GM12878 (cell line): ENCODE measurements at regions not wholly inside any gene's neighbourhood (a gene's known extent, or its start where the extent isn't known, plus 50 kb on each side); places are given as distances from the start of the nearest gene placed in this dataset.

ENCODE experiments used
- ATAC-seq: fragments of 200-7000 bp; cut with Tn5 transposase; 3 replicates; pipeline ENCODE4 v1.9.1; 2020; ENCODE audit warnings: mild to moderate bottlenecking, moderate library complexity
- BruUV-seq: library from RNA; stranded (reverse); fragments of 400-500 nt; replicated peaks from 2 replicates; lab custom pipeline; 2021; lab: Mats Ljungman, UMichigan
- CTCF ChIA-PET: fragments of 300-600 bp; sonication (Branson Sonifier 250); formaldehyde crosslinking; extraction: SDS; loops from one replicate; lab custom pipeline; 2021; ENCODE audit warnings: inconsistent platforms; lab: Yijun Ruan, JAX
- POLR2A ChIA-PET: fragments of 350-600 bp; formaldehyde crosslinking; extraction: SDS; loops from one replicate; lab custom pipeline; 2021; ENCODE audit warnings: inconsistent platforms; lab: Charles Lee
- RAD21 ChIA-PET: fragments of 300-600 bp; sonication (Branson Sonifier 250); formaldehyde crosslinking; loops from one replicate; lab custom pipeline; 2023; ENCODE audit warnings: antibody characterized with exemption; ENCODE audit not compliant: unreplicated experiment; lab: Charles Lee
- SMC1A ChIA-PET: fragments of 300-600 bp; sonication (Branson Sonifier 250); formaldehyde crosslinking; loops from one replicate; lab custom pipeline; 2023; ENCODE audit not compliant: unreplicated experiment, uncharacterized antibody; lab: Charles Lee
- DNase-seq: peaks from one replicate; pipeline ENCODE4 v3.0.0-alpha.2; 2011; ENCODE audit warnings: low read depth, low spot score
- FAIRE-seq: peaks from 3 replicates; lab custom pipeline; 2011; peaks lifted over from hg19 to GRCh38; lab: Jason Lieb, UNC
- H2AFZ ChIP-seq: 2 replicates; pipeline ENCODE4 v1.6.0; 2011; ENCODE audit warnings: low read depth, low read length, control low read depth; ENCODE audit not compliant: control insufficient read depth
- H3K27ac ChIP-seq: 2 replicates; pipeline ENCODE4 v1.5.1; 2011; ENCODE audit warnings: control low read depth; ENCODE audit not compliant: control insufficient read depth, insufficient read depth
- H3K27me3 ChIP-seq, 2 experiments: replicated peaks in 1 of 2; 2 replicates each; pipeline versions ENCODE4 v1.6.0 to v1.6.1; 2011; ENCODE audit warnings: low read length in 1 of 2; ENCODE audit not compliant: control insufficient read depth in 2 of 2, insufficient read depth in 2 of 2
- H3K36me3 ChIP-seq, 2 experiments: 2 replicates each; pipeline ENCODE4 v1.5.1; 2011; ENCODE audit warnings: low read length in 1 of 2; ENCODE audit not compliant: control insufficient read depth in 2 of 2, insufficient read depth in 2 of 2
- H3K4me1 ChIP-seq: 2 replicates; pipeline ENCODE4 v1.6.1; 2011; ENCODE audit warnings: mild to moderate bottlenecking, low read length, moderate library complexity, mixed read lengths; ENCODE audit not compliant: control insufficient read depth, insufficient read depth
- H3K4me2 ChIP-seq: 2 replicates; pipeline ENCODE4 v1.6.0; 2011; ENCODE audit warnings: control low read depth; ENCODE audit not compliant: control insufficient read depth, insufficient read depth
- H3K4me3 ChIP-seq: fragments of 200-600 bp; sonication (generic); 2 replicates; pipeline ENCODE4 v1.5.1; 2016
- H3K79me2 ChIP-seq: 2 replicates; pipeline ENCODE4 v1.6.0; 2011; ENCODE audit warnings: low read length; ENCODE audit not compliant: control insufficient read depth, insufficient read depth
- H3K9ac ChIP-seq: 2 replicates; pipeline ENCODE4 v1.8.0; 2011; ENCODE audit warnings: low read length, control low read depth, mixed read lengths; ENCODE audit not compliant: control insufficient read depth, insufficient read depth
- H3K9me3 ChIP-seq: replicated peaks from 3 replicates; pipeline ENCODE4 v1.5.1; 2011; ENCODE audit warnings: mild to moderate bottlenecking, low read length; ENCODE audit not compliant: control insufficient read depth, insufficient read depth
- H4K20me1 ChIP-seq: 2 replicates; pipeline ENCODE4 v1.6.0; 2011; ENCODE audit not compliant: control insufficient read depth, insufficient read depth
- CHD2 ChIP-seq: IDR thresholded peaks from 2 replicates; pipeline ENCODE4 v1.6.1; 2011; ENCODE audit warnings: low read depth, low read length, improper control_type of control experiment, borderline replicate concordance
- DPF2 ChIP-seq: fragments of 450-650 bp; IDR thresholded peaks from 2 replicates; pipeline ENCODE4 v1.6.1; 2017; ENCODE audit warnings: mild to moderate bottlenecking
- KDM1A ChIP-seq: fragments of 200-600 bp; sonication (generic); IDR thresholded peaks from 2 replicates; pipeline ENCODE4 v1.6.1; 2016; ENCODE audit warnings: borderline replicate concordance
- MAX ChIP-seq: IDR thresholded peaks from 2 replicates; pipeline ENCODE4 v1.6.1; 2012; ENCODE audit warnings: low read depth, low read length, improper control_type of control experiment
- TARDBP ChIP-seq: IDR thresholded peaks from 2 replicates; pipeline ENCODE4 v1.6.1; 2016; ENCODE audit warnings: borderline replicate concordance
- ZNF207 ChIP-seq: fragments of 450-650 bp; IDR thresholded peaks from 2 replicates; pipeline ENCODE4 v1.6.1; 2014; ENCODE audit warnings: antibody characterized with exemption, mild to moderate bottlenecking, borderline replicate concordance
- WGBS: methylation state at CpG from one replicate; pipeline ENCODE4 v1.1.6; 2016; ENCODE audit warnings: low lambda C conversion rate; ENCODE audit not compliant: insufficient replicate concordance, insufficient coverage; ENCODE audit errors: missing lambda C conversion rate; 5-methylcytosine and 5-hydroxymethylcytosine counted together
- in situ Hi-C: fragments of 300-500 bp; cut with MboI; formaldehyde crosslinking; loops from 9 replicates; pipeline ENCODE4 v1.14.3; 2018; ENCODE audit warnings: mixed read lengths
- intact Hi-C: fragments of 100-400 bp; cut with micrococcal nuclease; formaldehyde crosslinking; loops from one replicate; pipeline ENCODE4 v1.14.2; 2022; ENCODE audit not compliant: unreplicated experiment
- TF ChIP-seq, protein P1 (sequence below): fragments of 450-650 bp; IDR thresholded peaks from 2 replicates; pipeline ENCODE4 v1.6.1; 2017; ENCODE audit warnings: low read depth, mild to moderate bottlenecking, moderate library complexity

DNA sequence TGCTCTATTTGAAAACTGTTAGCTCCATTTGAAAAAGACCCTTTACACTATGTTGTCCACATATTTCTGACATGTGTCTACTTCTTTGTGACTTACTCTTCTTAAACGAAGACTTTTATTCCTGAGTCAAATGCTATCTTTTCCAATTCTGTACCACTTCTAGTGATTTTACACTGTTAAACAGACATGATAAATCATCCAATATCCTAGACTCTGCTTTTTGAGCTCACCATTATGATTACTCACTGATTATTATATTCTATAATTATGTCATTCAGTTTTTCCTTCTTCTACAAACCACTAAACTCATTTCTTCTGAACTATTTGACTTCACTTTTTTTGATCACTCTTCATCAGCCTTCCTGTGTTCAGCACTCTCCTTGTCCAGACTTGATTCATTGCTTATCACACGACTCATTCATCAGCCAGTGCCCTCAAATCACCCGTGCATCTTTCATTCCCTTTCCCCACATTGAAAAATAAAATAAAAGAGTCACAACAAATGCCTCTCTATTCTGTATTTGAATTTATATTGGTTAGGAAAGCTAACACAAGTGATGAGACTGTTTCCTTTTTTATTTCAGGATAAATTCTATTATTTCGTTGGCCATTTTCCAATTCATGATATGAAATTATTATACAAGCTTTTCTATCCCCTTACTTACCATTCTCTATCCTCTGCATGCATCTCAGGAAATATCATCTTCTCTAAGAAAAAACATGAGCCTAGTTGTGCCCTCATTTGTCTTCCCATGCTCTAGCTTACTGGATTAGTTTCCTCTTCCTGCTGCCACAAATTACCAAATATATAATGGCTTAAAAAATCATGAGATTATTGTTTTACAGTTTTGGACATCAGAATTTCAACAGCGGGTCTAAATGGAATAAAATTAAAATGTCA lies 1482.1 kb upstream of the MIR17HG start:
- ChIA-PET SMC1A (interaction anchor here (1.4 kb wide), 1 partner anchor 16 kb away, joined by 3 read pairs; no protein-coding TSS in a partner anchor), CTCF (no interaction called here), RAD21 (no interaction called here), POLR2A (no interaction called here)
- ATAC-seq (no peak), DNase-seq (no peak), FAIRE-seq (no peak)
- H3K27ac ChIP-seq = no peak overlapping the region
- no TSS peak for BruUV-seq
- H3K27me3 ChIP-seq = no peaks in the 10 kb centered on the region
- no peak overlapping the region for H3K4me3 ChIP-seq
- no peaks in the 10 kb centered on the region for H4K20me1 ChIP-seq
- H3K79me2 ChIP-seq = no peaks in the 10 kb centered on the region
- TF ChIP-seq KDM1A (no peak), DPF2 (no peak), CHD2 (no peak), ZNF207 (no peak), MAX (no peak), TARDBP (no peak)
- TF ChIP-seq, protein P1, sequence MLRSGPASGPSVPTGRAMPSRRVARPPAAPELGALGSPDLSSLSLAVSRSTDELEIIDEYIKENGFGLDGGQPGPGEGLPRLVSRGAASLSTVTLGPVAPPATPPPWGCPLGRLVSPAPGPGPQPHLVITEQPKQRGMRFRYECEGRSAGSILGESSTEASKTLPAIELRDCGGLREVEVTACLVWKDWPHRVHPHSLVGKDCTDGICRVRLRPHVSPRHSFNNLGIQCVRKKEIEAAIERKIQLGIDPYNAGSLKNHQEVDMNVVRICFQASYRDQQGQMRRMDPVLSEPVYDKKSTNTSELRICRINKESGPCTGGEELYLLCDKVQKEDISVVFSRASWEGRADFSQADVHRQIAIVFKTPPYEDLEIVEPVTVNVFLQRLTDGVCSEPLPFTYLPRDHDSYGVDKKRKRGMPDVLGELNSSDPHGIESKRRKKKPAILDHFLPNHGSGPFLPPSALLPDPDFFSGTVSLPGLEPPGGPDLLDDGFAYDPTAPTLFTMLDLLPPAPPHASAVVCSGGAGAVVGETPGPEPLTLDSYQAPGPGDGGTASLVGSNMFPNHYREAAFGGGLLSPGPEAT = no peak
- no peaks in the 10 kb centered on the region for H3K4me1 ChIP-seq
- 35% methylated on average over 5 of the region's 5 CpGs for WGBS
- H3K9ac ChIP-seq = no peak overlapping the region
- in situ Hi-C loops (no loop called here), intact Hi-C loops (no loop called here)
- no peak overlapping the region for H3K4me2 ChIP-seq
- no peaks in the 10 kb centered on the region for H3K36me3 ChIP-seq
- H3K9me3 ChIP-seq = no peaks in the 10 kb centered on the region
- H2AFZ ChIP-seq = no peak overlapping the region
